ENCODE measurements at regions not wholly inside any gene's neighbourhood (a gene's known extent, or its start where the extent isn't known, plus 50 kb on each side); places are given as distances from the start of the nearest gene placed in this dataset.
"Not testable (repeated sequence)": the region's sequence is repeated elsewhere in the genome, so short reads cannot be mapped to it uniquely, and the experiment has no call there.

- DNase-seq = no peak
These were observed 330.7 kb upstream of the LRRC3B start for GRCh38 chr3:26291840-26292239.

GRCh38 chr3:26292780-26293179 lies 329.8 kb upstream of the LRRC3B start:
- no peak for DNase-seq

GRCh38 chr3:26293329-26293844 lies 329.2 kb upstream of the LRRC3B start:
- no peak for DNase-seq

- DNase-seq = peak; percentile 0
These were observed 315.4 kb upstream of the LRRC3B start for GRCh38 chr3:26307192-26307591.

GRCh38 chr3:26307787-26308186 lies 314.8 kb upstream of the LRRC3B start:
- no peak for DNase-seq

- DNase-seq = no peak
These were observed 314.1 kb upstream of the LRRC3B start for GRCh38 chr3:26308454-26308853.

GRCh38 chr3:26309536-26309935 lies 313.0 kb upstream of the LRRC3B start:
- not testable (repeated sequence) for DNase-seq

- DNase-seq = no peak
These were observed 309.8 kb upstream of the LRRC3B start for GRCh38 chr3:26312816-26313215.

GRCh38 chr3:26316472-26316871 lies 306.1 kb upstream of the LRRC3B start:
- no peak for DNase-seq

GRCh38 chr3:26323741-26324140 lies 298.8 kb upstream of the LRRC3B start:
- DNase-seq = not testable (repeated sequence)

GRCh38 chr3:26340001-26340400 lies 282.6 kb upstream of the LRRC3B start:
- no peak for DNase-seq

- DNase-seq = no peak
These were observed 278.9 kb upstream of the LRRC3B start for GRCh38 chr3:26343647-26344046.

- no peak for DNase-seq
These were observed 277.0 kb upstream of the LRRC3B start for GRCh38 chr3:26345613-26346012.

GRCh38 chr3:26346497-26346896 lies 276.1 kb upstream of the LRRC3B start:
- no peak for DNase-seq

- DNase-seq = no peak
These were observed 275.4 kb upstream of the LRRC3B start for GRCh38 chr3:26347150-26347549.

- DNase-seq = no peak
These were observed 271.7 kb upstream of the LRRC3B start for GRCh38 chr3:26350853-26351252.

- no peak for DNase-seq
These were observed 269.5 kb upstream of the LRRC3B start for GRCh38 chr3:26353097-26353496.

GRCh38 chr3:26358405-26358804 lies 264.2 kb upstream of the LRRC3B start:
- no peak for DNase-seq

- DNase-seq = no peak
These were observed 256.9 kb upstream of the LRRC3B start for GRCh38 chr3:26365706-26366105.

- no peak for DNase-seq
These were observed 254.3 kb upstream of the LRRC3B start for GRCh38 chr3:26368312-26368711.

- DNase-seq = no peak
These were observed 253.4 kb upstream of the LRRC3B start for GRCh38 chr3:26369133-26369532.

GRCh38 chr3:26375843-26376530 lies 246.6 kb upstream of the LRRC3B start:
- DNase-seq = no peak

- DNase-seq = no peak
These were observed 241.2 kb upstream of the LRRC3B start for GRCh38 chr3:26381411-26381810.

- DNase-seq = no peak
These were observed 215.9 kb upstream of the LRRC3B start for GRCh38 chr3:26406636-26407035.

GRCh38 chr3:26418553-26418952 lies 204.0 kb upstream of the LRRC3B start:
- no peak for DNase-seq
